SKM-1 treated with dmso at 0.1 percent for 144 hours (cell line): ENCODE measurements at regions not wholly inside any gene's neighbourhood (a gene's known extent, or its start where the extent isn't known, plus 50 kb on each side); places are given as distances from the start of the nearest gene placed in this dataset.

ENCODE experiments used
- DNase-seq: peaks from one replicate; lab custom pipeline; 2025; ENCODE audit not compliant: unreplicated experiment; lab: John Stamatoyannopoulos, UW

- DNase-seq, result no peak
Observed at GRCh38 chr12:125353871-125354270, 288.6 kb downstream of the AACS start.

GRCh38 chr12:125355614-125356013 lies 290.4 kb downstream of the AACS start:
- DNase-seq, result no peak

- DNase-seq, result no peak
Observed at GRCh38 chr12:125356111-125356510, 290.9 kb downstream of the AACS start.

GRCh38 chr12:125357561-125357960 lies 292.3 kb downstream of the AACS start:
- DNase-seq, result no peak

- DNase-seq, result no peak
Observed at GRCh38 chr12:125360540-125360939, 295.3 kb downstream of the AACS start.

GRCh38 chr12:125371033-125371432 lies 305.8 kb downstream of the AACS start:
- DNase-seq, result no peak

- DNase-seq, result no peak
Observed at GRCh38 chr12:125372085-125372484, 306.9 kb downstream of the AACS start.

- no peak for DNase-seq
Observed at GRCh38 chr12:125373375-125373774, 308.1 kb downstream of the AACS start.

- no peak for DNase-seq
Observed at GRCh38 chr12:125376422-125376821, 311.2 kb downstream of the AACS start.

GRCh38 chr12:125377093-125377492 lies 311.9 kb downstream of the AACS start:
- no peak for DNase-seq

- DNase-seq, result no peak
Observed at GRCh38 chr12:125381373-125381772, 316.1 kb downstream of the AACS start.

- no peak for DNase-seq
Observed at GRCh38 chr12:125382926-125383325, 317.7 kb downstream of the AACS start.

GRCh38 chr12:125386652-125387051 lies 321.4 kb downstream of the AACS start:
- no peak for DNase-seq

- DNase-seq, result no peak
Observed at GRCh38 chr12:125387206-125387605, 322.0 kb downstream of the AACS start.

- DNase-seq, result no peak
Observed at GRCh38 chr12:125389061-125389697, 323.9 kb downstream of the AACS start.

GRCh38 chr12:125393569-125393968 lies 328.3 kb downstream of the AACS start:
- no peak for DNase-seq

GRCh38 chr12:125395583-125396215 lies 330.5 kb downstream of the AACS start:
- no peak for DNase-seq

GRCh38 chr12:125399489-125399888 lies 334.3 kb downstream of the AACS start:
- no peak for DNase-seq

GRCh38 chr12:125402874-125403789 lies 337.9 kb downstream of the AACS start:
- no peak for DNase-seq

GRCh38 chr12:125403843-125404242 lies 338.6 kb downstream of the AACS start:
- DNase-seq, result no peak

GRCh38 chr12:125406131-125406530 lies 340.9 kb downstream of the AACS start:
- DNase-seq, result no peak

GRCh38 chr12:125408718-125409117 lies 343.5 kb downstream of the AACS start:
- DNase-seq, result no peak
